NCI-H774 (cell line): ENCODE measurements at regions not wholly inside any gene's neighbourhood (a gene's known extent, or its start where the extent isn't known, plus 50 kb on each side); places are given as distances from the start of the nearest gene placed in this dataset.

Experiments used
- DNase-seq: peaks from one replicate; lab custom pipeline; 2025; lab: John Stamatoyannopoulos, UW

- no peak for DNase-seq
Measured at GRCh38 chr5:27639005-27639612, 600.7 kb upstream of the CDH9 start.

- no peak for DNase-seq
Measured at GRCh38 chr5:27619982-27620381, 581.6 kb upstream of the CDH9 start.

DNA sequence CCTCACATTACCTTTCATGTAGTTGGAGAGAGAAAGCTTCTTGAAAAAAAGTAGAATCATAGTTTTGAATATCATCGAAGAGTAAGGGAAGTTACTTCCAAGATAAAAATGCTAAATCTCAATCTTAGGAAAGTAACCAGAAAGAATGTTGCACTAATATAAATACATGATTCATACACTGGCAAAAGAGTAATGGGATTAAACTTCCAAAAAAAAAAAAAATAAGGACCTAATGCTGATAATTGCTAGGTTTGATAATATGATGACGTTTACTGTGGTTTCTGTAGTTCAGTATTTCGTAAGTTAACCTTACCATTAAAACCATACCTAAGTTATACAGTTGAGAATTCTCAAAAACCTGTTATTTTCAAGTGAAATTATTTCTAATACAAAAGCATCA lies 573.8 kb upstream of the CDH9 start:
- no peak for DNase-seq

DNA sequence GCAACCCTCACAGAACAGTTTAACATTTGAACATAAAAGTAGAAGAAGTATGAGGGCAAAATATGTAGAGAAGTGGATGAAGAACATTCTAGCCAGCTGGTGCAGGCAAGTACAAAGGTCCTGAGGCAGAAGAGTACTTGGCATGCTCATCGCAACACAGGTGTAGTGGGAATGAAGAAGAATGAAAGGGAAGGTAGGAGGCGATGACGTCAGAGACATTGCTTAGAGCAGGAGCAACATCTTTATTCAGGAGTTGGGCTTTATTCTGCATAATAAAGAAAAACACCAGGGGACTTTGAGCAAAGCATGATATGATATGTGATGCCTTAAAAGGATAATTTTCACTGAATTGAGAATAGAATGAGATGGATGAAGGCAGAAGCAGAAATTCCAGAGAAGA lies 570.6 kb upstream of the CDH9 start:
- no peak for DNase-seq

- DNase-seq = no peak
Measured at GRCh38 chr5:27598576-27598975, 560.2 kb upstream of the CDH9 start.

- DNase-seq = no peak
Measured at GRCh38 chr5:27594141-27594540, 555.8 kb upstream of the CDH9 start.

DNA sequence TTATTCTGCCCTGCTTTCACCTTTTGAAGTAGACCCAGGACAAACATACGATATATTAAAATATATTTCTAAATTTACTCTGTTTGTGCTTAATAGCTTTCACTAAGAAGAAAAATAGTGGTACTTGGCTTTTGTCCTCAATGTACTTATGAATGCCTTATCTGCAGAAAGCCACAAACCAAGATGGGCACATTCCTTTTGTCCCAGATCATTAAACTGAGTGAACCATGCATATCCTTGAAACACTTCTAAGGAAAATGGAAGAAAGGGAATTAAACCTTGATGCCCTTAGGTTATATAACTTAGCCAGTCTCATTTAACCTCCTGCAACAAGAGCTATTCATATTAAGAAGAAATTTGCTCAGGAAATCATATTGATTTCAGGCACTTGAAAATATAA lies 553.8 kb upstream of the CDH9 start:
- DNase-seq = no peak

GRCh38 chr5:27590503-27590902 lies 552.1 kb upstream of the CDH9 start:
- no peak for DNase-seq

DNA sequence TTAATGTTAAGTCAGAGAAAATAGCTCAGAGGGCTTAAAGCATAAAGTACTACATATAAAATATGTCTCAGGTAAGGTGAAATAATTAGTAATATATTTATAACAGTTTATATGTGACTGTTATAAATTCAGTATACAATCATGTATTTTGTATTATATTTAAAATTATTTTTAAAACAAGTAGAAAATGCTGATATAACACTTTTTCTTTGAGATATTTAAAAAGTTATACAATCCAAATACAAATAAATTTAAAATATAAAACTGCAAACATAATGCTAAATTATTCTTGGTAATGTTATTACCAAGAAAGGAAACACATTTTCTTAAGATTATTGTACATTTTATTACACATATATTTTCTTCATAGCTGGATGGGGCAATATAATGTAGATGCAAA lies 539.9 kb upstream of the CDH9 start:
- DNase-seq = no peak

- no peak for DNase-seq
Measured at GRCh38 chr5:27571681-27572080, 533.3 kb upstream of the CDH9 start.

DNA sequence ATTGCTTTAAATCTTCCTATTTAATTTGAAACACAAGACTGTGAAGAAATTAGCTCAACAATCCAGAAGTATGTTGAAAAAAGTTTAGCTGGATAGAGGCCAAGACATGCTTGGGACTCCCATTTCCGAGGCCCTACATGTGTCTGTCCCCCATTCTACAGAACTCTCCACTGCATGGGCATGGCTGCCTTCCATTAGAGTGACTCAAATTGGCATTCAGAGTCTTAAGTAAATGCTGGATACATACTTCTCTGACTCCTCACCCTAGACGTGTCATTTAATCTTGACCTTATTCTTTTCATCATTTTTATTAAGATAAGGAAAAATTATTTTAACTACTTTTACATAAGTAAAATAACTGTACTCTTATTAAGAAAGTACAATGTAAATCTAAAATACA lies 530.4 kb upstream of the CDH9 start:
- no peak for DNase-seq

GRCh38 chr5:27561408-27561807 lies 523.0 kb upstream of the CDH9 start:
- no peak for DNase-seq

- DNase-seq = no peak
Measured at GRCh38 chr5:27548484-27548883, 510.1 kb upstream of the CDH9 start.

DNA sequence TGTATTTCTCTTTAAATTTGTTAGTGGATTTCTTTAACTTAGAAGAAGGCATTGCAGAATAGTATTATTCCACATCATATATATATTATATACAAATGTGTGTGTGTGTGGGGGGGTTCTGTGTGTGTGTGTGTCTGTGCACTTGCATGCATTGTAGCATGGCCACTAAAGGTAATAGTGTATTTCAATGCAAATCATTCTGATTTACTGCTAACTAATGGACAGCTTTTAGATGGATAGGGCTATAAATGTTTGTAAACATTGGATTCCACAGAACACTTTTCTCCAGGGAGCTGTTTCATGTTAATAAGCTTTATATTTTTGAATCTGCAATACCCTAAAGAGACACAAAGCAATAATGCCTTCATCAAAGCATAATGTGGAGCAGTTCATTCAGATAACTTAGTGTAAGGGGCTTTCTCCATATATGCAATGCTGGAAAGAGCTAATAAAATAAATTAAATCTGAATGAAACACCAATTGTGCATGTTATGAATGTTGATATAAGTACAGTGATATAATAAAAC lies 496.7 kb upstream of the CDH9 start:
- DNase-seq = no peak

DNA sequence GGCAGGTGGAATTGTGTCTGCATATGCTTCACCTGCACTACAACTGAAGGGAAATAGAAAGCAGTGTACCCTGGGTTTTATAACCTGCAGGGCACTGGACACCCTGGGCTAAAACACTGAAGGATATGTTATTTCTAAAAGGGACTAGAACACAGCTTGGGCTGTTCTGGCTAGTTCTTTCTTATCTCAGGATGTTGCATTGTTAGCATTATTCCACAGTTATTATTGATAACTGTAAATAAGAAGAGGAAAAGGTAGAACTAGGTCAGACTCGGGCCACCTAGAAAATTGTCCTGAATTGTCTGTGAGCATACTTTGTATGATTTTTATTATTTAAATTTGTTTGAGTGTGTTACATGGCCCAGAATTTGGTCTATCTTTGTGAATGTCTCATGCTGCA lies 493.9 kb upstream of the CDH9 start:
- no peak for DNase-seq

GRCh38 chr5:27524515-27524914 lies 486.1 kb upstream of the CDH9 start:
- DNase-seq = no peak

DNA sequence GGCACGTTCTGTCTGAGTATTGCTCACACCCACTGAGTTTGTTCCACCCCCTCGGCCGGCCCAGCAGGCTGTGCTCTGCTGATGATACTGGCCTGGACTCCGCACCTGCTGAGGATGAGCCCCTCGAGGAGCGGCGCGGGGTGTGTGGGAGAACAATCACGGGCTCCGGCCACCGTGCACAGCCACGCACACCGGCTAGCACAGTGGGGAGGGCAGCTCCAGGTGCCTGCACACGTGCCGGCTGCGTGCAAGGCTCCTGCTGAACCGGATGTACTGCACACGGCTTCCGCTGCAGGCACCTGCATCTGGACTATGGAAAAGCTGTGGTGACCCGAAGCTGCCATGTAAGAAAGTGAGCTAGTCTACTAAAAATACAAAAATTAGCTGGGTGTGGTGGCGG lies 485.2 kb upstream of the CDH9 start:
- no peak for DNase-seq

DNA sequence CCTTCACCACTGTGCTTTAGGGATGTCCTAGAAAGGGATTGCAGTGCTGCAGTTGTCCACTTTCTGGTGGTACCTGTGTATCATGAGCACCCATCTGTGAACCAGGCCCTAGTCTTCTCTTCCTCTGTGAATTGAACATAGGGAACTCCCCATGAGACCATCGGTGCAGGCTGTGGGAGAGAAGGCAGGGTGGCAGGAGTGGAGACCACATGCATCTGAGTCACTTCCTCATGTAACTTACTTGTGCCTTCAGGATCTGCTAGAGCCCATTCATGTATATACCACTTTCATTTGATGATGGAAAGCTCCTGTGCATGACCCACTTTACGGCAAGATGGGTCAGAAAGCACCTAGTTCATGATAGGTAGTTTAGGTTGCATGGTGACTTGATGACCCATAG lies 478.1 kb upstream of the CDH9 start:
- no peak for DNase-seq

GRCh38 chr5:27511061-27511460 lies 472.7 kb upstream of the CDH9 start:
- no peak for DNase-seq

- no peak for DNase-seq
Measured at GRCh38 chr5:27503813-27504212, 465.4 kb upstream of the CDH9 start.

GRCh38 chr5:27502236-27502635 lies 463.9 kb upstream of the CDH9 start:
- DNase-seq = no peak

DNA sequence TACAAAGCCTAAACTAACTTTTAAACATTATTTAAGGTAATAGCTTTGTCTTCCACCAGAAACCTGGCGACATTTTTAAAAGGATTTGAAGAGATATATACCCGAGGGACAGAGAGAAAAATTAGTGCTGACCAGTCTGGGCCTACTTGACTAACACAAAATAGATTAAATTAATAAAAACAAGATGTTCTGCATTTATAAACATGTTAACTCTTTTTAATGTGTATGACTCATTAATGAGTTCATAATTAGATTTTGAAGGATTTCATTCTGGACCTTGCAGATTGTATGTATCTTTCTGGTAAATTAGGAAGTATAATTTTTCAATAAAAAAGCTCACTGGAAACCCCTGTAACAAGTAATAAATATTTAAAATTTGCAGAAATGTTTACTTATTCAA lies 459.1 kb upstream of the CDH9 start:
- no peak for DNase-seq

DNA sequence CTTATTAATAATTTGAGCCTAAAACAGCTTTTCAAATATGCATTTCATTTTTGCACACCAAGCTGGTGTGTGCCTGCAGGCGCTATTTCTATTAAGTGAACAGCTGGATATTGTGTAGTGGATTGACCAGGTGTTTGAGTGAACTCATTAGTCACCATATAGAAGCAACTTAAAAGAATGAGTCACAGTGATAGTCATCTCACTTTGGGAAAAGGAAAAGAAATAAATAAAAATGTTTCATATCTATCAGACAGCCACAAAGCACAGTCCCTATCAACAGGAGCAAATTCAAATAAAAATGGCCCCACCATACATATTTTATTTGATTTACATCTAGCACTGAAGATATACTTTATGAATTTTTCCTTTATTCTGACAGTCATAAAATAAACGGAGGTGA lies 456.5 kb upstream of the CDH9 start:
- DNase-seq = no peak

DNA sequence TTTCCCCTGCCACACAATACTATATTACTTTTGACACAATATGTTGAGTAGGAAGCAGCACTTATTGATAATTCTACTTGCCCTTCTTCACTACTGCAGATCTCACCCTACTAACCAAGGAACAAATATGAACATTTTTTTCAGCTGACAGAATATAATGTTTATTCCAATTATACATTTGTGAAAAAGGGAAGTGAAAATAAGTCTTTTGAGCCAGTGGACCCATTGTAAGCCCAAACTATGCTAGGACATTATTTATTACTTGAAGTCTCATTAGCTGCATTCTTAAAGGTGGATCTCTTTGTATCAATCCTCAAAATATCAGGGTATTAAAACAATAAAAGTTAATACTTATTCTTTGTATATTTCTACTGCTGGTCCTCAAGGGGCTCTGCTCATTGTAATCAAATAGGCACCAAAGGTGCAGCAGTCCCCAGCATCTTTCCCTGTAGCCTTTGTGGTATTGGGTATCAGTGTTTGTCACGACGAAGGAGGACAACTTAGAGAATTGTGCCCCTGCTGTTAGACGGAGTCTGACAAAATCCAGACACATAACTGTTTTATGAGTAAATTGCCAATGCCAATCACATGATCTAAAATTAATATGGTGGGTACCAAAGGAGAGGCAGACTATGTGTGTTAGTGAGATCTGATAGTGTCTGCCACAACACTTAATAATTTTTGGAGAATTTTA lies 453.5 kb upstream of the CDH9 start:
- DNase-seq = no peak
